Activated CD8-positive, alpha-beta T cell treated with anti-CD3 and anti-CD28 coated beads for 36 hours (primary cell): ENCODE measurements at regions not wholly inside any gene's neighbourhood (a gene's known extent, or its start where the extent isn't known, plus 50 kb on each side); places are given as distances from the start of the nearest gene placed in this dataset.
"Not testable (repeated sequence)": the region's sequence is repeated elsewhere in the genome, so short reads cannot be mapped to it uniquely, and the experiment has no call there.

ENCODE experiments used
- ATAC-seq: fragments of 200-7000 bp; cut with Tn5 transposase; one replicate; pipeline ENCODE4 v1.10.0; 2021; ENCODE audit warnings: mild to moderate bottlenecking, moderate library complexity
- CTCF ChIA-PET: fragments of 350-600 bp; sonication (Branson Sonifier 250); formaldehyde crosslinking; loops from one replicate; lab custom pipeline; 2021; ENCODE audit warnings: antibody characterized with exemption; lab: Charles Lee
- POLR2A ChIA-PET: fragments of 350-600 bp; sonication (Branson Sonifier 250); formaldehyde crosslinking; loops from one replicate; lab custom pipeline; 2021; ENCODE audit warnings: antibody characterized with exemption; lab: Charles Lee
- DNase-seq: peaks from one replicate; pipeline ENCODE4 v3.0.0-alpha.2; 2020
- H3K27ac Mint-ChIP-seq: one replicate; pipeline ENCODE4 v1.8.0; 2021; ENCODE audit warnings: mild to moderate bottlenecking, mixed read lengths
- H3K27me3 Mint-ChIP-seq: one replicate; pipeline ENCODE4 v1.8.0; 2021; ENCODE audit warnings: mixed read lengths
- H3K36me3 Mint-ChIP-seq: one replicate; pipeline ENCODE4 v1.8.0; 2021; ENCODE audit warnings: low read depth, mixed read lengths
- H3K4me1 Mint-ChIP-seq: one replicate; pipeline ENCODE4 v1.8.0; 2021; ENCODE audit warnings: low read depth, mixed read lengths
- H3K4me3 Mint-ChIP-seq: one replicate; pipeline ENCODE4 v1.8.0; 2021; ENCODE audit warnings: mild to moderate bottlenecking, moderate library complexity, mixed read lengths
- H3K9me3 Mint-ChIP-seq: one replicate; pipeline ENCODE4 v1.8.0; 2021; ENCODE audit warnings: mixed read lengths
- CTCF ChIP-seq: fragments of 200-600 bp; IDR thresholded peaks from one replicate; pipeline ENCODE4 v1.8.0; 2022; ENCODE audit warnings: antibody characterized with exemption, mild to moderate bottlenecking
- intact Hi-C: fragments of 100-400 bp; cut with micrococcal nuclease; formaldehyde crosslinking; loops from one replicate; pipeline ENCODE4 v1.10.0; 2022

- no peaks in the 10 kb centered on the region for H3K36me3 Mint-ChIP-seq
- ChIA-PET POLR2A (no interaction called here), CTCF (no interaction called here)
- no peak overlapping the region for H3K27ac Mint-ChIP-seq
- TF ChIP-seq CTCF: no peak
- intact Hi-C loops: no loop called here
- no peak for ATAC-seq
- H3K27me3 Mint-ChIP-seq: no peaks in the 10 kb centered on the region
- no peak for DNase-seq
- peaks cover 7% of the 10 kb centered on the region for H3K9me3 Mint-ChIP-seq
- H3K4me1 Mint-ChIP-seq: no peaks in the 10 kb centered on the region
- no peak overlapping the region for H3K4me3 Mint-ChIP-seq
These were observed 843.7 kb upstream of the CHORDC1 start for GRCh38 chr11:91066456-91067047.

- intact Hi-C loops, H3K27me3 Mint-ChIP-seq, CTCF ChIA-PET, H3K4me3 Mint-ChIP-seq, POLR2A ChIA-PET, H3K4me1 Mint-ChIP-seq, ATAC-seq, H3K36me3 Mint-ChIP-seq, H3K9me3 Mint-ChIP-seq, H3K27ac Mint-ChIP-seq, DNase-seq: not testable (repeated sequence)
These were observed 840.5 kb upstream of the CHORDC1 start for GRCh38 chr11:91063399-91063798.

- DNase-seq (no peak), ATAC-seq (no peak)
- no peak for TF ChIP-seq CTCF
- Mint-ChIP-seq H3K27ac (no peak overlapping the region), H3K4me1 (no peaks in the 10 kb centered on the region), H3K9me3 (peaks cover 9% of the 10 kb centered on the region), H3K36me3 (no peaks in the 10 kb centered on the region), H3K4me3 (no peak overlapping the region), H3K27me3 (no peaks in the 10 kb centered on the region)
- CTCF ChIA-PET: no interaction called here
- POLR2A ChIA-PET: no interaction called here
- intact Hi-C loops: no loop called here
These were observed 825.0 kb upstream of the CHORDC1 start for GRCh38 chr11:91047882-91048281.

GRCh38 chr11:91046261-91046660 is 823.4 kb upstream of the CHORDC1 start:
- intact Hi-C loops: no loop called here
- no peaks in the 10 kb centered on the region for H3K36me3 Mint-ChIP-seq
- CTCF ChIA-PET: no interaction called here
- POLR2A ChIA-PET: no interaction called here
- TF ChIP-seq CTCF: no peak
- no peaks in the 10 kb centered on the region for H3K27me3 Mint-ChIP-seq
- H3K9me3 Mint-ChIP-seq: peaks cover 12% of the 10 kb centered on the region
- no peak for DNase-seq
- no peaks in the 10 kb centered on the region for H3K4me1 Mint-ChIP-seq
- ATAC-seq: no peak
- H3K27ac Mint-ChIP-seq: no peak overlapping the region
- H3K4me3 Mint-ChIP-seq: no peak overlapping the region

GRCh38 chr11:91041626-91042025 is 818.8 kb upstream of the CHORDC1 start:
- Mint-ChIP-seq H3K36me3 (no peaks in the 10 kb centered on the region), H3K27ac (no peak overlapping the region), H3K4me3 (no peak overlapping the region), H3K4me1 (no peaks in the 10 kb centered on the region), H3K27me3 (no peaks in the 10 kb centered on the region), H3K9me3 (peaks cover 8% of the 10 kb centered on the region)
- ChIA-PET POLR2A (no interaction called here), CTCF (no interaction called here)
- no peak for ATAC-seq
- intact Hi-C loops: no loop called here
- no peak for TF ChIP-seq CTCF
- no peak for DNase-seq

GRCh38 chr11:91023731-91024130 is 800.9 kb upstream of the CHORDC1 start:
- ChIA-PET CTCF (no interaction called here), POLR2A (no interaction called here)
- intact Hi-C loops: no loop called here
- ATAC-seq (no peak), DNase-seq (no peak)
- Mint-ChIP-seq H3K4me3 (no peak overlapping the region), H3K9me3 (peaks cover 6% of the 10 kb centered on the region), H3K27me3 (no peaks in the 10 kb centered on the region), H3K36me3 (no peaks in the 10 kb centered on the region), H3K4me1 (no peaks in the 10 kb centered on the region), H3K27ac (no peak overlapping the region)
- TF ChIP-seq CTCF: no peak
